HG03432 (cell line): ENCODE measurements at regions not wholly inside any gene's neighbourhood (a gene's known extent, or its start where the extent isn't known, plus 50 kb on each side); places are given as distances from the start of the nearest gene placed in this dataset.

Experiments used
- ATAC-seq: cut with Tn5 transposase; IDR thresholded peaks from one replicate; pipeline ENCODE4 v1.9.1; 2021; ENCODE audit warnings: mild to moderate bottlenecking, moderate library complexity; ENCODE audit not compliant: unreplicated experiment

- ATAC-seq: no peak
Measured at GRCh38 chr7:79732535-79732934, 279.1 kb upstream of the MAGI2 start.

DNA sequence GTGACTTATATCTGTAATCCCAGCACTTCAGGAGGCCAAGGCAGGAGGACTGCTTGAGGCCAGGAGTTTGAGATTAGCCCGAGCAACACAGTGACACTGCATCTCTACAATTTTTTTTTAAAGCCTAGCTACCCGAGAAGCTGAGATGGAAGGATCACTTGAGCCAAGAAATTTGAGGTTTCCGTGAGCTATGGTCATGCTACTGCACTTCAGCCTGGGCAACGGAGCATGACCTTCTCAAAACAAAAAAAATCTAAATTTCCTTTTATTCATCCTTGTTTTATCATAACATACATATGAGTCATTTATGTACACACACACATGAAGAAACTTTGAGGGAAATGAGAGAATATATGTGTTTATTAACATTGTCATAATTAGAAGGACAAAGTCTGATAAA, 277.5 kb upstream of the MAGI2 start:
- ATAC-seq: no peak

GRCh38 chr7:79723833-79724618, 270.6 kb upstream of the MAGI2 start:
- ATAC-seq: no peak

GRCh38 chr7:79722217-79722616, 268.8 kb upstream of the MAGI2 start:
- ATAC-seq: no peak

DNA sequence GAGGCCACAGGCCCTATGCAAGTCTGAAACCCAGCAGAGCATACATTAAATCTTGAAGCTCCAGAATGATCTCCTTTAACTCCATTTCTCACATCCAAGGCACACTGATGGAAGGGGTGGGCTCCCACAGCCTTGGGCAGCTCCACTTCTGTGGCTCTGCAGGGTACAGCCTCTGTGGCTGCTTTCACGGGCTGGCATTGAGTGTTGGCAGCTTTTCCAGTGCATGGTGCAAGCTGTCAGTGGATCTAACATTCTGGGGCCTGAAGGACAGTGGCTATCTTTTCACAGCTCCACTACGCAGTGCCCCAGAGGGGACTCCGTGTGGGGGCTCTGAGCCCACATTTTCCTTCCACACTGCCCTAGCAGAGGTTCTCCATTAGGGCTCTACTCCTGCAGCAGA, 265.7 kb upstream of the MAGI2 start:
- no peak for ATAC-seq

GRCh38 chr7:79716329-79716728, 262.9 kb upstream of the MAGI2 start:
- ATAC-seq: no peak

DNA sequence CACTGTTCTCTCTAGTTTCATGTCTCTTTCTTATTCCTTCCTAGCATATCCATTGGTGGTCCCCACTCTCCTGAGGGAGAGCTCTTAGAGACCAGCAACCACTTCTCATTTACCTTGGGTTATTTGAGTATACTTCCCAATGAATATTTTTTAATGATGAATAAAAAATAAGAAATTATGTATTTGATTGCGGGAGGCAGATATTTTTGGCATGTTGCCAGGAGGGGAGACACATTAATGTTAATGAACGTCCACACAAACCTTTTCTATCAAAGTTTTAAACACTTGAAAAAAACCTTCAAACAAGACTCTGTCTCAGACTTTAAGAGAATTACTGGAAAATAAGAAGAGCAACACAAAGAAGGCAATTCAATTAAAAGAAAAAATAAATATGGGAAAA, 260.6 kb upstream of the MAGI2 start:
- ATAC-seq: no peak

DNA sequence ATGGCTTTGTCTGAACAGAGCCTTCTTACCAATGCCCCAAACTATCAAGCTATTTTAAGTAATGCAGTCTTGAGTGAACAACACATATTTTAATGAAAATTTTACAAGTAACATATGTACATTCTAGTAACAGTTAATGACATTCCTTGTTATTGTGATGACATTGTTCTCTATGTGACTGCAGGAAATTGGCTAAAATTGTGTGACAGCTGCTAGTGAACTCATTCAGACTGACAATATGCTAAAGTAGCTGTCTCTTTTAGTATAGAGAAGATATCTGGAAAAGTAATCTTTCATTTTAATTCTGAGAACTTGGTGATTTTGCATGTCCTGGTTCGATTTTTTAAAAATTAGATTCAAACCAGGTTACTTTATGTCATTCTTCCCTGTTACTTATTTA, 259.8 kb upstream of the MAGI2 start:
- ATAC-seq: no peak

- no peak for ATAC-seq
Measured at GRCh38 chr7:79711660-79712059, 258.2 kb upstream of the MAGI2 start.

- no peak for ATAC-seq
Measured at GRCh38 chr7:79709574-79710409, 256.3 kb upstream of the MAGI2 start.

DNA sequence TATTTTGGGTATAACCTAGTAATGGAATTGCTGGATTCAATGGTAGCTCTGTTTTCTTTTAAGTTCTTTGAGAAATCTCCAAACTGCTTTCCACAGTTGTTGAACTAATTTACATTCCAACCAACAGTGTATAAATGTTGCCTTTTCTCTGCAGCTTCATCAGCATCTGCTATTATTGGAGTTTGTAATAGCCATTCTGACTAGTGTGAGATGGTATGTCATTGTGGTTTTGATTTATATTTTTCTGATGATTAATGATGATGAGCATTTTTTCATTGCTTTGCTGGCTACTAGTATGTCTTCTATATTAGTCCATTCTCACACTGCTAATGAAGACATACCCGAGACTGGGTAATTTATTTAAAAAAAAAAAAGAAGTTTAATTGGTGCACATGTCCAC, 248.6 kb upstream of the MAGI2 start:
- ATAC-seq: no peak

- ATAC-seq: no peak
Measured at GRCh38 chr7:79692015-79692414, 238.5 kb upstream of the MAGI2 start.

DNA sequence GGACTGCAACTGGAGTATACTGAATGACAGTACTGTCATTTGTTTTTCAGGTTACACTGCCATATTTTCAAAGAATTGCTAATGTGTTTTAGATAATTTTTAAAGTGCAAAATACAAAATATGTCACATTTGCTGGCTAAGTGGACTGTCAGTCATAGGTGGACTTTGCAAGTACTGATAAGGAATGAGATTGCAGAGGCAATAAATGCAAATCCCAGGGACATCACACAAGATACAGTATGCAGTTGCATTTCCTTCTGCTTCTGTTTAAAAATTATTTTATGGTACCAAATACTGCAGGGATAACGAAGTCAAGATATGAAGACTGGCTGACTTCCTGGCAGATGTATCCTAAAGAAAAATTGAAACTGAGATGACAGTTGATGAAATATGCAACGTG, 237.6 kb upstream of the MAGI2 start:
- no peak for ATAC-seq

DNA sequence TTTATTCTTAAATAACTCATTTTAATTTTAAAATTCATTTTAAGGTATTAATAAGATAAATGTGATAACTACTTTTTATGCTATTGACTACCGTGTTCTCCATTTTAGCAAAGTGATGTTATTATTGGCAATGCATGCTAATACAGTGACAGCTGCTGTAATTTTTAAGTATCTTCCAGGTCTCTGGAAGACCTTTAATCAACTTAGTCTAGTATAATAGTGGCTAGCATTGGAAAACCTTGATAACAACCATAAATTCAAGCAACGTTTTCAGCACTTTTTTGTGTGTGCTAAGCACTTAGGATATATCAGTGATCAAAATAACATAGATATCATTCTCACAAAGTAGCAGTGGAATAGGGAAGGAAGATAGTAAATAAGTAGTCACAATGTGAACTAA, 230.9 kb upstream of the MAGI2 start:
- ATAC-seq: no peak

DNA sequence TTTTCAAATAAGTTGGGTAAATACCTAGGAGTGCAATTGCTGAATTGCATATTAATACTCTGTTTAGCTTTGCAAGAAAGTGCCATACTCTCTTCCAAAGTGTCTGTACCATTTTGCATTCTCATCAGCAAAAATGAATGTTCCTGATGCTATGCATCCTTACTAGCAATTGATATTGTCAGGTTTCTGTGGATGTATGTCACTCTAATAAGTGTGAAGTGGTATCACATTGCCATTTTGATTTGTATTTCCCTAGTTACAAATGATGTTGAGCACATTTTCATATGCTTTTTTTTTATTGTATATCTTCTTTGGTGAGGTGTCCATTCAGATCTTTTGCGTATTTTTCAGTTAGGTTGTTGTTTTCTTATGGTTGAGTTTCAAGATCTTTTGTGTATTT, 230.4 kb upstream of the MAGI2 start:
- no peak for ATAC-seq

GRCh38 chr7:79683185-79683890, 229.9 kb upstream of the MAGI2 start:
- ATAC-seq: no peak

DNA sequence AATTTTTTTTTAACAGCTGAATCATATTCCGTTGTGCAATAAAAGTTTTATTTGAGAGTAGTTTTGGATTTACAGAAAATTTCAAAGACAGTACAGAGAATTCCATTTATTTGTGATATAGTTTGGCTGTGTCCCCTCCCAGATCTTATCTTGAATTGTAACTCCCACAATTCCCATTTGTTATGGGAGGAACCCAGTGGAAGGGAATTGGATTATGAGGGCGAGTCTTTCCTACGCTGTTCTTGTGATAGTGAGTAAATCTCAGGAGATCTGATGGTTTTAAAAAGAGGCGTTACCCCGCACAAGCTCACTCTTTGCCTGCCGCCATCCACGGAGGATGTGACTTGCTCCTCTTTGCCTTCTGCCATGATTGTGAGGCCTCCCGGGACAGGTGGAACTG, 228.0 kb upstream of the MAGI2 start:
- no peak for ATAC-seq

GRCh38 chr7:79673969-79674368, 220.5 kb upstream of the MAGI2 start:
- ATAC-seq: no peak

DNA sequence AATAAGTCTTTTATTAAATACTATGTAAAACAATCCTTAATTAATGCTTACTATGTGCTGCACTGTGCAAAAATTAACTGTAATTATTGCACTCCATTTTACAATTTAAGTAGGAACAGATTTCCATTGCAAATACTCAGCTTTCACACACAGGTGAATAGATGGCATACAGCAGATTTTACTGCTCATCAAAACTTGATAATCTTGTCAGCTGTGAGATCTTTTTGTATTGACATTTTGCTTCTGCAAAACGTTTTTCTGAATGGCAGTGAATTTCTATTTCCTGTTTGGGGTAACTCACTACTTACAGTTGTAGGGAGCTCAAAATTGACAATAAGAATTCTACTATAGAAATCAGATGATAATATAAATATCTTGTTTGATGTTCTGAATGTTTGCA, 220.0 kb upstream of the MAGI2 start:
- no peak for ATAC-seq

GRCh38 chr7:79668292-79668691, 214.8 kb upstream of the MAGI2 start:
- no peak for ATAC-seq

- no peak for ATAC-seq
Measured at GRCh38 chr7:79666472-79666871, 213.0 kb upstream of the MAGI2 start.
